ENCODE measurements at regions not wholly inside any gene's neighbourhood (a gene's known extent, or its start where the extent isn't known, plus 50 kb on each side); places are given as distances from the start of the nearest gene placed in this dataset.

DNA sequence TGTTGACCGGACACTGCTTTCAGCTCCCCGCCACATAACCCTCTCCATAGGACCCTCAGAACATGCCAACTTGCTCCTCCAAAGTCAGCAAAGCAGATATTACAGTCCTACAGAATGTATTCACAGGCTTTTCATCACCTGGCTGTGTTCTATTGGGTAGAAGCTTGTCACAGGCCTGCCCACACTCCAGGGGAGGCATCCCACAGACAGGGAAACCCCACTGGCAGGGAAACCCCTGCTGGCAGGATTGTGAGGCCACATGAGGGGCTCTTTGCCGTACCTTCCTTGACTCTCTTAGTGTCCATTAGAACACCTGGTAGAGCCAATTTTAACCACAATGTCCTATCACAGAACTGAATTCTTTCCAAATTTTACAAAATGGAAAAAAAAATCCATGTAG is 344.2 kb upstream of the MGMT start:
- Histone ChIP-seq H3K27me3 (ENCODE audit: low read length) (no peaks in the 10 kb centered on the region), H4K20me1 (ENCODE audit: low read length) (no peaks in the 10 kb centered on the region), H3K9me2 (replicated peaks; ENCODE audit: low read length) (no peaks in the 10 kb centered on the region), H3K9me3 (ENCODE audit: low read length) (no peaks in the 10 kb centered on the region), H2AFZ (ENCODE audit: low read length) (no peak overlapping the region), H3K4me3 (ENCODE audit: low read length) (no peak overlapping the region), H3K4me2 (ENCODE audit: low read length) (no peak overlapping the region), H3K79me2 (ENCODE audit: low read length) (no peaks in the 10 kb centered on the region), H3K27ac (ENCODE audit: low read length) (no peak overlapping the region), H3K36me3 (ENCODE audit: low read depth, low read length) (no peaks in the 10 kb centered on the region), H3K9ac (ENCODE audit: low read length) (no peak overlapping the region), H3F3A (ENCODE audit: low read length, unreplicated experiment) (no peaks in the 10 kb centered on the region), H3K4me1 (ENCODE audit: insufficient read depth, low read length) (no peaks in the 10 kb centered on the region)
- TF ChIP-seq EZH2 (IDR thresholded peaks at IDR 0.05; ENCODE audit: low read length, unreplicated experiment) (no peak), EZH2phosphoT487 (IDR thresholded peaks at IDR 0.05; ENCODE audit: borderline replicate concordance, low read length) (no peak)
- TF ChIP-seq, protein P1, sequence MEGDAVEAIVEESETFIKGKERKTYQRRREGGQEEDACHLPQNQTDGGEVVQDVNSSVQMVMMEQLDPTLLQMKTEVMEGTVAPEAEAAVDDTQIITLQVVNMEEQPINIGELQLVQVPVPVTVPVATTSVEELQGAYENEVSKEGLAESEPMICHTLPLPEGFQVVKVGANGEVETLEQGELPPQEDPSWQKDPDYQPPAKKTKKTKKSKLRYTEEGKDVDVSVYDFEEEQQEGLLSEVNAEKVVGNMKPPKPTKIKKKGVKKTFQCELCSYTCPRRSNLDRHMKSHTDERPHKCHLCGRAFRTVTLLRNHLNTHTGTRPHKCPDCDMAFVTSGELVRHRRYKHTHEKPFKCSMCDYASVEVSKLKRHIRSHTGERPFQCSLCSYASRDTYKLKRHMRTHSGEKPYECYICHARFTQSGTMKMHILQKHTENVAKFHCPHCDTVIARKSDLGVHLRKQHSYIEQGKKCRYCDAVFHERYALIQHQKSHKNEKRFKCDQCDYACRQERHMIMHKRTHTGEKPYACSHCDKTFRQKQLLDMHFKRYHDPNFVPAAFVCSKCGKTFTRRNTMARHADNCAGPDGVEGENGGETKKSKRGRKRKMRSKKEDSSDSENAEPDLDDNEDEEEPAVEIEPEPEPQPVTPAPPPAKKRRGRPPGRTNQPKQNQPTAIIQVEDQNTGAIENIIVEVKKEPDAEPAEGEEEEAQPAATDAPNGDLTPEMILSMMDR (conservative IDR thresholded peaks at IDR 0.05; ENCODE audit: low read depth, low read length), result no peak
- POLR2A ChIA-PET (ENCODE audit: unreplicated experiment), result no interaction called here
- DNase-seq (no peak), ATAC-seq (no peak)
- intact Hi-C loops (cut with micrococcal nuclease), result no loop called here
- BruUV-seq (replicated peaks), result no TSS peak
- CTCF ChIA-PET, result no interaction called here

DNA sequence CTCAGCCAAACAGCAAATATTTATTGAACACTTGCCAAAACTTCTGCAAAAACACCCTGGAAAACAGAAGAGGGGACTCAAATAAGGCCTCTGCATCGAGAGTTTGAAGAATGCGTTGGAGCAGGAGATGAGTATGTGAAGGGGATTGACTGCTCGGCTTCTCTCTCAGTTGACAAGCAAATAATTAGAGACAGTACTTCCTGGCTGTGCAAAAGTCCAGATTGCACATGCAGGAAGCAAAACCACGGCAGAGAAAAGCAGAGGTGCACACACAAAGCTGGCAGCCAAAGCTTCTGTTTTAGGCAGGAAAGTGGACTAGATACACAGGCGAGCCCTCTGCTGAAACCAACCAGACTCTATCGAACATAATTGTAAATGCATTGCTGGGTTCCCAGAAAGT is 343.6 kb upstream of the MGMT start:
- H3K4me2 ChIP-seq (ENCODE audit: low read length), result no peak overlapping the region
- no peak overlapping the region for H2AFZ ChIP-seq (ENCODE audit: low read length)
- H3K79me2 ChIP-seq (ENCODE audit: low read length), result no peaks in the 10 kb centered on the region
- H3K9ac ChIP-seq (ENCODE audit: low read length), result no peak overlapping the region
- POLR2A ChIA-PET (ENCODE audit: unreplicated experiment), result no interaction called here
- H3K9me3 ChIP-seq (ENCODE audit: low read length), result no peaks in the 10 kb centered on the region
- BruUV-seq (replicated peaks), result no TSS peak
- TF ChIP-seq EZH2phosphoT487 (IDR thresholded peaks at IDR 0.05; ENCODE audit: borderline replicate concordance, low read length) (no peak), EZH2 (IDR thresholded peaks at IDR 0.05; ENCODE audit: low read length, unreplicated experiment) (no peak)
- TF ChIP-seq, protein P1 (conservative IDR thresholded peaks at IDR 0.05; ENCODE audit: low read depth, low read length), result no peak
- H3K4me3 ChIP-seq (ENCODE audit: low read length), result no peak overlapping the region
- ATAC-seq (no peak), DNase-seq (no peak)
- no peaks in the 10 kb centered on the region for H3K9me2 ChIP-seq (replicated peaks; ENCODE audit: low read length)
- CTCF ChIA-PET, result no interaction called here
- H3K27me3 ChIP-seq (ENCODE audit: low read length), result no peaks in the 10 kb centered on the region
- no peaks in the 10 kb centered on the region for H3K4me1 ChIP-seq (ENCODE audit: insufficient read depth, low read length)
- no peaks in the 10 kb centered on the region for H3K36me3 ChIP-seq (ENCODE audit: low read depth, low read length)
- H3F3A ChIP-seq (ENCODE audit: low read length, unreplicated experiment), result no peaks in the 10 kb centered on the region
- H4K20me1 ChIP-seq (ENCODE audit: low read length), result no peaks in the 10 kb centered on the region
- no peak overlapping the region for H3K27ac ChIP-seq (ENCODE audit: low read length)
- intact Hi-C loops (cut with micrococcal nuclease), result no loop called here

DNA sequence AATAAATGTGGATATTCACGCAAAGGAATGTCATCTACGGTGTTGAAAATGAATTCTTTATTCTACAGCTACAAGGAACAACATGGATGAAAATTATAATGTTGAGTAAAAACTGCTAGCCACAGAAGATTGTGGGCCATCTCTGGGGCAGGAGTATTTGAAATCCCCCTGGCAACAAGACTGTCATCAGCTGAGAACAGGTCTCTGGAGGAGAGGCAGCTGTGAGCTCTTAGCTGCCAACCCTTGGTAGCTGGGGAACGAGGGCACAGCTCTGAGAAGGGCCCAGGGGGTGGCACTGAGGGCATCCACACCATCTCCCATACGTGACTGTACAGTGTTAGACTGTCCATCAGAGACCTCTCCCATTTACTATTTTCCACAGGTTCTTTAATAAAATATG is 340.1 kb upstream of the MGMT start:
- no peak for TF ChIP-seq EZH2phosphoT487 (IDR thresholded peaks at IDR 0.05; ENCODE audit: borderline replicate concordance, low read length)
- TF ChIP-seq, protein P1 (conservative IDR thresholded peaks at IDR 0.05; ENCODE audit: low read depth, low read length), result no peak
- TF ChIP-seq EZH2 (IDR thresholded peaks at IDR 0.05; ENCODE audit: low read length, unreplicated experiment), result no peak

More for the DNA sequence above, 340.1 kb upstream of the MGMT start:
- ChIA-PET POLR2A (ENCODE audit: unreplicated experiment) (no interaction called here), CTCF (no interaction called here)
- H3K9me3 ChIP-seq (ENCODE audit: low read length), result no peaks in the 10 kb centered on the region
- no peak overlapping the region for H3K4me3 ChIP-seq (ENCODE audit: low read length)
- no TSS peak for BruUV-seq (replicated peaks)
- no peak overlapping the region for H3K27ac ChIP-seq (ENCODE audit: low read length)
- no peak overlapping the region for H3K9ac ChIP-seq (ENCODE audit: low read length)
- H3K9me2 ChIP-seq (replicated peaks; ENCODE audit: low read length), result no peaks in the 10 kb centered on the region
- ATAC-seq (no peak), DNase-seq (no peak)
- no peaks in the 10 kb centered on the region for H3K36me3 ChIP-seq (ENCODE audit: low read depth, low read length)
- H3K4me2 ChIP-seq (ENCODE audit: low read length), result no peak overlapping the region
- no peaks in the 10 kb centered on the region for H3K27me3 ChIP-seq (ENCODE audit: low read length)
- H3K4me1 ChIP-seq (ENCODE audit: insufficient read depth, low read length), result no peaks in the 10 kb centered on the region
- no peaks in the 10 kb centered on the region for H3K79me2 ChIP-seq (ENCODE audit: low read length)
- H2AFZ ChIP-seq (ENCODE audit: low read length), result no peak overlapping the region
- H3F3A ChIP-seq (ENCODE audit: low read length, unreplicated experiment), result no peaks in the 10 kb centered on the region
- H4K20me1 ChIP-seq (ENCODE audit: low read length), result no peaks in the 10 kb centered on the region
- intact Hi-C loops (cut with micrococcal nuclease), result no loop called here

All from PC-3 (cell line).